ENCODE measurements at regions not wholly inside any gene's neighbourhood (a gene's known extent, or its start where the extent isn't known, plus 50 kb on each side); places are given as distances from the start of the nearest gene placed in this dataset.
"Not testable (repeated sequence)": the region's sequence is repeated elsewhere in the genome, so short reads cannot be mapped to it uniquely, and the experiment has no call there.

DNA sequence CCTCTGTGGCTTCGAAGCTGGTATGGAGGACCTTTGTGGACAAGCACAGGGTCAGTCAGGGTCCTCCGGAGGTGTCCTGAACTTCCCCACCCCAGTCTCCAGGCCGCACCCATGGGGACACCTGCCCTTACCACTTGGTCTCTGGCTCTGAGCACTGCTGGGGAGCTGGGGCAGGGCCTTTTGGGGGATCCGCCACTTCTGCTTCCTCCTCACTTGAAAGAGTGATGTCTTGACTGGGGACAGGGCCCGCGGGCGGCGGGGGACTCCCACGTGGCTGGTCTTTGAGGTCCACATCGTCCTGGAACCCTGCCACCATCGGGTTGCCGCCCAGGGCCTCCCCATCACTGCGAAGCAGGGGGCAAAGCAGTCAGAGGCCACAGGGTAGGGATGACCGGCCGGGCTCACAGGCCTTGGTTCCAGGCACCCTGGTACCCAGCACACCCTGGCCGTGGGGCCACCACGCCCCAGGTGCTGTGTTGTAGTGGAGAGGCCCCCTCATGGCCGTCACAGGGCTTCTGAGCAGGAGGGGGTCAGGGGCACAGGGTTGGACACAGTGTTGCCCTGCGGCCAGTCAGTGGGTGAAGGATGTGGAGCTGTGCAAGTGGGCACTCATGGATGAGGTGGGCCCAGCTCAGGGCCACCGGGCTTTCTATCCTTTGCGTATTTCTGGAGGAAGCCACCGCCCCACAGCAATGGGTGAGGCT is 256.4 kb downstream of the ANKRD30B start:
- H3K9me3 ChIP-seq (replicated peaks); H3K4me1 ChIP-seq; H3K4me3 ChIP-seq; H3K36me3 ChIP-seq; H3K27ac ChIP-seq (replicated peaks); intact Hi-C loops (cut with micrococcal nuclease); DNase-seq: not testable (repeated sequence)
- peaks cover 34% of the 10 kb centered on the region for H3K27me3 ChIP-seq (ENCODE audit: low read depth)

DNA sequence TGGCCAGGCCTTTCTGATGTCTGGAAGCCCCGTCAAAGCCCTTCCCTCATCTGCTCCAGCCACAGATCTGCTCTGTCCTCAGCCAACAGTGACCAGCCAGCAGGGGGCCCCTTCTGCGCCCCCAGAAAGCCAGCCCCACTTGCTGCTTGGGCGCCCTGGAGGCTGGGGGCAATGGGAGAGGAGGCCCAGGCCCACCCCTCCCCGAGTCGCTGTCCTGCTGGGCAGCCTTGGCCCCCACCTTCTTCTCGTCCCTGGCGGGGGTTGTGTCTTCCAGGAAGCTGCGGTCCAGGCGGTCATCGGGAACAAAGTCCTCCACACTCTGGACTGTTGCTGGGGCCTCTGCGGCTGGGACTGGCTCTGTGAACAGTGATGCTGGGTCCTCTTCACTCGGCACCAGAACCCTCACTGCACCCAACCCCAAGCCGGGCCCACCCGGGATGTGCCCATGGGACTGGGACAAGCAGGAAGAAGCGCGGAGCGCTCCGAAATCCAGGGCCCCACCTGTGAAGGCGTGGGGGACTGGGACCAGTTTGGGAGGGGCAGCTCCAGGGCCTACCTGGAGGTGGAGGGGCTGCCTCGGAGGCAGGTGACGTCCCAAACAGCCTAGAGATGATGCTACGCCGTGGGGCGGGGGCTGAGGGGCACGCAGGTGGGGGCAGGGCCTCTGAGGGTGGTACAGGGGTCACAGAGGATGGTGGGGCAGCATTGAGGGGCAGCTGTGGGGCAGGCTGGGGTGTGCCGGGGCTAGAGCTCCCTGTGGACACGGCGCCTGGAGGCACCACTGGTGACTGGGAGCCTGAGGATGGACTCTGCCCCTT is 257.6 kb downstream of the ANKRD30B start:
- DNase-seq: no peak

DNA sequence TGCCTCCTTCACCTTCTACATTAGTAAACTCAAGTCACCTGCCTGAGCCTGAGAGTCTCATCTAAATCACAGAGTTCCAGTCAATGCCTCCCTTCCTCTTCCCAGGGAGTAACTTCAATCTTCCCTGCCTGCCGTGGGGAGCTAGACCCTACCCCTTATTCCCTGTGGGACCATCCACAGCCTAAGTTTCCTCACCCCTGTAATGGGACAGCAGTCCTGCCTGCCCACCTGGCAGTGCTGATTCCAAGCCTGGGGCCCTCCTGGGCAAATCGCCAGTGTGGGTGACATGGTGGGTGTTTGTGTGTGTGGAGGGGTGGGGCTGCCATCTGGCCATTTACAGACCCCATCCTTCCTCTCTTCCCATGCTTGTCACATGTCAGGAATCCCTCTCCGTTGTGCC is 258.6 kb downstream of the ANKRD30B start:
- H3K4me1 ChIP-seq; H3K36me3 ChIP-seq; H3K4me3 ChIP-seq; DNase-seq; intact Hi-C loops (cut with micrococcal nuclease); H3K27ac ChIP-seq (replicated peaks); H3K9me3 ChIP-seq (replicated peaks): not testable (repeated sequence)
- H3K27me3 ChIP-seq (ENCODE audit: low read depth): peaks cover 16% of the 10 kb centered on the region

More for the DNA sequence above, 257.6 kb downstream of the ANKRD30B start:
- TF ChIP-seq, protein P1, sequence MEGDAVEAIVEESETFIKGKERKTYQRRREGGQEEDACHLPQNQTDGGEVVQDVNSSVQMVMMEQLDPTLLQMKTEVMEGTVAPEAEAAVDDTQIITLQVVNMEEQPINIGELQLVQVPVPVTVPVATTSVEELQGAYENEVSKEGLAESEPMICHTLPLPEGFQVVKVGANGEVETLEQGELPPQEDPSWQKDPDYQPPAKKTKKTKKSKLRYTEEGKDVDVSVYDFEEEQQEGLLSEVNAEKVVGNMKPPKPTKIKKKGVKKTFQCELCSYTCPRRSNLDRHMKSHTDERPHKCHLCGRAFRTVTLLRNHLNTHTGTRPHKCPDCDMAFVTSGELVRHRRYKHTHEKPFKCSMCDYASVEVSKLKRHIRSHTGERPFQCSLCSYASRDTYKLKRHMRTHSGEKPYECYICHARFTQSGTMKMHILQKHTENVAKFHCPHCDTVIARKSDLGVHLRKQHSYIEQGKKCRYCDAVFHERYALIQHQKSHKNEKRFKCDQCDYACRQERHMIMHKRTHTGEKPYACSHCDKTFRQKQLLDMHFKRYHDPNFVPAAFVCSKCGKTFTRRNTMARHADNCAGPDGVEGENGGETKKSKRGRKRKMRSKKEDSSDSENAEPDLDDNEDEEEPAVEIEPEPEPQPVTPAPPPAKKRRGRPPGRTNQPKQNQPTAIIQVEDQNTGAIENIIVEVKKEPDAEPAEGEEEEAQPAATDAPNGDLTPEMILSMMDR (IDR thresholded peaks at IDR 0.05; ENCODE audit: borderline replicate concordance): no peak
- Histone ChIP-seq H3K4me3 (no peak overlapping the region), H3K4me1 (no peaks in the 10 kb centered on the region), H3K27ac (replicated peaks) (no peak overlapping the region), H3K9me3 (replicated peaks) (no peaks in the 10 kb centered on the region), H3K36me3 (no peaks in the 10 kb centered on the region), H3K27me3 (ENCODE audit: low read depth) (peaks cover 24% of the 10 kb centered on the region)
- intact Hi-C loops (cut with micrococcal nuclease): no loop called here

DNA sequence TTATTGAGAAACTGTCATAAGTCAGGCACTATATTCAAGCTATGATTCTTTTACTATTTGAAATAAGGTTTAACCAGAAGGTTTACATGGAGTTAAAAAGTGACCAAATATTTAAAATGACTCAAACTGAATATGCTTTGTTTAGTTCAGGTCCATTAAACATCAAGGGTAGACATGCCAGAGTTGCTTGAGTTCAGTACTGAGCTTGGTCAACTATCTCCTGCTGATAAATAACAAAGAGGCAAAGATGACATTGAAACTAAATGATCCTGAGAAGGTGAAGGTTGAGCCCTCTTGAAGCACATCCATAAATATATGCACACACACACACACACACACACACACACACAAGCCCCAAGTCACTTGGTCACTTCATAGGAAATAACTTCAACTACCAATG is 278.1 kb downstream of the ANKRD30B start:
- H3K4me1 ChIP-seq; H3K4me3 ChIP-seq; DNase-seq; H3K27me3 ChIP-seq (ENCODE audit: low read depth); H3K9me3 ChIP-seq (replicated peaks); H3K36me3 ChIP-seq; H3K27ac ChIP-seq (replicated peaks); intact Hi-C loops (cut with micrococcal nuclease): not testable (repeated sequence)

DNA sequence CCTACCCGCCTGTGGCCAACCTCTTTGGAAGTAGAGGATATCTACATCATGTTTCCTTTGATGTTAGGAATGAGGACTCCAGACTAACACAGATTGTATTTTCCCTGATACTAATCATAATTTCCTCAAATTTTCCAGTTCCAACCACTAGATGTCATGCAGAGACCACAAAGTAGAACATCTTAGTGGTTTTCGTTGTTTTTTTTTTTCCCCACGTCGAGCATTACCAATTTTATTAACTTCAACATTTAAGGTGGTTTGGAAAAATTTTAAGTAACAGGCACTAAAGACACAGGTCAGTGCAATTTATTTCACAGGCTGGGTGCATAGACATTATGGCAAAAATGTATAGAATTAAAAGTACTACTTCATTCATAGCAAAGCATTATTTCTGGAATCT is 280.1 kb downstream of the ANKRD30B start:
- H3K9me3 ChIP-seq (replicated peaks); H3K4me3 ChIP-seq; intact Hi-C loops (cut with micrococcal nuclease); H3K27me3 ChIP-seq (ENCODE audit: low read depth); H3K27ac ChIP-seq (replicated peaks); DNase-seq; H3K36me3 ChIP-seq; H3K4me1 ChIP-seq: not testable (repeated sequence)
- TF ChIP-seq, protein P1 (IDR thresholded peaks at IDR 0.05; ENCODE audit: borderline replicate concordance): peak; percentile 47

DNA sequence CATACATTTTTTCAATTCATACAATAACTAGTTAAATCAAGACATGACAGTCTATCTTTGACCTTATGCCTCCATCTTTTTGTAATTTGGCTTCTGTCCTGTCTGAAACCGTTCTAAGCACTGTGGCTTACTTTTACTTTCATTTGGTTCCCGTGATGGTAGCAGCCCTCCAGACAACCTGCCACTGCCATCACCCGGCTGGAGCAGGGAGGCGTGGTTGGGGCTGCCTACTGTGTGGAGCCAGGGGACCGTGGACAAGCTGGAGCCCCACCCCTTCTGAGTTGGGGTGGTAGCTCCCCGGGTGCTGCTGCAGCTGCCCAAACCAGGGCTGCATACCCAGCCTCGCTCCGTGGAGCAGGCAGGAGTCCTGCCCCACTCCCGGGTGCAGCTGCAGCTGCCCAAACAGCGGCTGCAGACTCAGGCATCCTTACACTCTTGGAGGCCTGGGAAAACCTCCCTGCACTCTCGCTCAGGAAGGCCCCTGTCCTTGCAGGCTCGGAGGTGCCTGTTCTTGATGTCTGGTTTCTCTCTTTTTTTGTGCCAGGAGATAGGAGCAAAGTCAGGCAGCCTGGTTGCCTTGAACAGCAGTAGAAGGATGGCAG is 312.4 kb downstream of the ANKRD30B start:
- DNase-seq: not testable (repeated sequence)

DNA sequence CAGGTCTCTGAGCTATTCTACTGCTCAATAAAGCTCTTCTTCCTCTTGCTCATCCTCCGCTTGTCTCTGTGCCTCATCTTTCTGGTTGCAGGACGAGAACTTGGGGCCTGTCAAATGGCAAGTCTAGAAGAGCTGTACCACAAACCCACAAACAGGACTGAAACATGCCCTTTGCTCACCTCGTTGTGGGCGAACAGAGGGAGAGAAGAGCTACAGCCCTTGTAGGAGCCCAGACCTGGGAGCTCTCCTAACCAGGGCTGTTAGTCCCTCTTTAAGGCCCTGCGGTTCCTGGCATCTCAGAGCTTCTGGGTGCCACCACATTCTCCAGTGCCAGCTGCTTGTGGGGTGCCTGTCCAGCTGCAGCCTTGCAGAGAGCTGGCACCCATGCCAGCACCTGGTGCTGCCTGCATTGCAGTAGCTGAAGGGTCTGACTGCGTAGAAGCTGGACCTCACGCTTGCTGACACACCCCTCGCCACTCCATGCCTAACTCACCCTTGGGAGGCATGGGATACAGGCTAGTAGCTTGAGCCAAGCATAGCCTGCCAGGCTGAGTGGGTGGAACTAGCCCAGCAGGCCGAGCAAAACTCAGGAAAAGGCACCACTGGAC is 313.4 kb downstream of the ANKRD30B start:
- H3K27me3 ChIP-seq (ENCODE audit: low read depth); H3K4me1 ChIP-seq; intact Hi-C loops (cut with micrococcal nuclease); H3K36me3 ChIP-seq; H3K4me3 ChIP-seq; DNase-seq; H3K27ac ChIP-seq (replicated peaks); H3K9me3 ChIP-seq (replicated peaks): not testable (repeated sequence)

More for the DNA sequence above, 312.4 kb downstream of the ANKRD30B start:
- H3K4me1 ChIP-seq; H3K4me3 ChIP-seq; intact Hi-C loops (cut with micrococcal nuclease); H3K27me3 ChIP-seq (ENCODE audit: low read depth); H3K36me3 ChIP-seq; H3K9me3 ChIP-seq (replicated peaks); H3K27ac ChIP-seq (replicated peaks): not testable (repeated sequence)

DNA sequence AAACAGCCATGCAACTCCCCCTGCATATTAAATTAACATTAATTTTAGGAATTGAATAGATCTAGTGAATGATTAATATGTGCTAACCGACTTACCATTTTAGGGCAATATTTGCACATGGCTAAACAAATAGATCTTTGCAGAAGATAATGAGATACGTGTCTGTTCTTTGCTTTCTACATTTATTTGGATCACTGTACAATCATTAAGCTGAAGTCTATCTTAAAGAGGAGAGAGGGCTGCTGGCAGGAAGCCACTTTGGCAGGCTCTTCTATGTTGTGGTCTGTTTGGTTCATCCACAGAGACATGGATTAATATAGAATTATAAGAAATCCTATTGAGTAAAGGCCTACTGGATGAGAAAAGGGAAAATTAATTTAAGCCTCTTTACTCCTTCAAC is 318.5 kb downstream of the ANKRD30B start:
- H3K9me3 ChIP-seq (replicated peaks); H3K27ac ChIP-seq (replicated peaks); H3K36me3 ChIP-seq; H3K4me1 ChIP-seq; intact Hi-C loops (cut with micrococcal nuclease); DNase-seq; H3K27me3 ChIP-seq (ENCODE audit: low read depth); H3K4me3 ChIP-seq: not testable (repeated sequence)

DNA sequence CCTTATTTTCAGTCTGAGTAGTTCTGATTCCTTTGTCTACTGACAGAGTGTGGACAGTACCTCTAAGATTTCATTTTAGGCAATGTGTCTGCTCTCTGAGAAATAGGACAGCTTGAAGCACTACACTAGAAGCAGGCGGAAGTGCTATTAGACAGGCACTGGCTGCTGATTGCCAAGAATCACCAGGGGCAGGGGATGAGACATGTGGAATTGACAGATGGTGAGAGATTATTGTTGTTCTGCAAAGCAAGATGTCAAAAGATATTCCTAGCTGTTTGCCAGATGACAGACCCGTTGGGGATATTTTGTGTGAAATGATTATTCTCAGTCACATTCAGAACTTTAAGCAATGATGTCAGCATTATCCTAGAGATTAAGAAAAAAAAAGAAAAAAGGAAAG is 323.3 kb downstream of the ANKRD30B start:
- H3K27ac ChIP-seq (replicated peaks); H3K4me1 ChIP-seq; H3K36me3 ChIP-seq; H3K9me3 ChIP-seq (replicated peaks); intact Hi-C loops (cut with micrococcal nuclease); H3K27me3 ChIP-seq (ENCODE audit: low read depth); H3K4me3 ChIP-seq; DNase-seq: not testable (repeated sequence)
